ENCODE measurements at regions not wholly inside any gene's neighbourhood (a gene's known extent, or its start where the extent isn't known, plus 50 kb on each side); places are given as distances from the start of the nearest gene placed in this dataset.

DNA sequence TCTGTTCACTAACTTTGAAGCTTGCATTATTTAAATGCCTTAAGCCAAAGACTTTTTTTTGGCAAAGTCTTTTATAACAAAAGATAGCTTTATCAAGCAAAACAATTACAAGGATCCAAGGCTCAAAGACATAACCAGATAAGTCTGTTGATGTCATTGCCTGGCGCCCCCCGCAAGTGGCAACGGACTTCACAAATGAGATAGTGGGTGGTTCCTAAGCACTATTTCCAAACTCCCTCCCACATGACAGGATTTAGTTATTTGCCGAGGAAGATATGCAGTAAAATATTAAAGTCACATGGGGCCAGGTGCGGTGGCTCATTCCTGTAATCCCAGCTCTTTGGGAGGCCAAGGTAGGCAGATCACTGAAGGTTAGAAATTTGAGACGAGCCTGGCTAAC is 194.2 kb upstream of the DDI1 start:
- H3K36me3 ChIP-seq (ENCODE audit: low read depth, low read length): no peaks in the 10 kb centered on the region
- peaks cover 12% of the 10 kb centered on the region for H3K27me3 ChIP-seq (ENCODE audit: low read length)
- no peaks in the 10 kb centered on the region for H3K79me2 ChIP-seq (ENCODE audit: low read length)
- no peak overlapping the region for H3K4me2 ChIP-seq (ENCODE audit: low read length)
- H3K27ac ChIP-seq (ENCODE audit: low read length): no peak overlapping the region
- CTCF ChIA-PET: no interaction called here
- intact Hi-C loops (cut with micrococcal nuclease): no loop called here
- H3K9me3 ChIP-seq (ENCODE audit: low read length): no peaks in the 10 kb centered on the region
- H3K4me1 ChIP-seq (ENCODE audit: insufficient read depth, low read length): no peaks in the 10 kb centered on the region
- DNase-seq: no peak
- BruUV-seq (replicated peaks): no TSS peak
- H3K4me3 ChIP-seq (ENCODE audit: low read length): no peak overlapping the region
- no peaks in the 10 kb centered on the region for H4K20me1 ChIP-seq (ENCODE audit: low read length)
- H3K9me2 ChIP-seq (replicated peaks; ENCODE audit: low read length): no peaks in the 10 kb centered on the region
- H3F3A ChIP-seq (ENCODE audit: low read length, unreplicated experiment): no peaks in the 10 kb centered on the region
- POLR2A ChIA-PET (ENCODE audit: unreplicated experiment): no interaction called here
- no peak overlapping the region for H2AFZ ChIP-seq (ENCODE audit: low read length)
- no peak for ATAC-seq
- H3K9ac ChIP-seq (ENCODE audit: low read length): no peak overlapping the region
- TF ChIP-seq EZH2 (IDR thresholded peaks at IDR 0.05; ENCODE audit: low read length, unreplicated experiment) (no peak), EZH2phosphoT487 (IDR thresholded peaks at IDR 0.05; ENCODE audit: borderline replicate concordance, low read length) (no peak)
- TF ChIP-seq, protein P1, sequence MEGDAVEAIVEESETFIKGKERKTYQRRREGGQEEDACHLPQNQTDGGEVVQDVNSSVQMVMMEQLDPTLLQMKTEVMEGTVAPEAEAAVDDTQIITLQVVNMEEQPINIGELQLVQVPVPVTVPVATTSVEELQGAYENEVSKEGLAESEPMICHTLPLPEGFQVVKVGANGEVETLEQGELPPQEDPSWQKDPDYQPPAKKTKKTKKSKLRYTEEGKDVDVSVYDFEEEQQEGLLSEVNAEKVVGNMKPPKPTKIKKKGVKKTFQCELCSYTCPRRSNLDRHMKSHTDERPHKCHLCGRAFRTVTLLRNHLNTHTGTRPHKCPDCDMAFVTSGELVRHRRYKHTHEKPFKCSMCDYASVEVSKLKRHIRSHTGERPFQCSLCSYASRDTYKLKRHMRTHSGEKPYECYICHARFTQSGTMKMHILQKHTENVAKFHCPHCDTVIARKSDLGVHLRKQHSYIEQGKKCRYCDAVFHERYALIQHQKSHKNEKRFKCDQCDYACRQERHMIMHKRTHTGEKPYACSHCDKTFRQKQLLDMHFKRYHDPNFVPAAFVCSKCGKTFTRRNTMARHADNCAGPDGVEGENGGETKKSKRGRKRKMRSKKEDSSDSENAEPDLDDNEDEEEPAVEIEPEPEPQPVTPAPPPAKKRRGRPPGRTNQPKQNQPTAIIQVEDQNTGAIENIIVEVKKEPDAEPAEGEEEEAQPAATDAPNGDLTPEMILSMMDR (conservative IDR thresholded peaks at IDR 0.05; ENCODE audit: low read depth, low read length): no peak

DNA sequence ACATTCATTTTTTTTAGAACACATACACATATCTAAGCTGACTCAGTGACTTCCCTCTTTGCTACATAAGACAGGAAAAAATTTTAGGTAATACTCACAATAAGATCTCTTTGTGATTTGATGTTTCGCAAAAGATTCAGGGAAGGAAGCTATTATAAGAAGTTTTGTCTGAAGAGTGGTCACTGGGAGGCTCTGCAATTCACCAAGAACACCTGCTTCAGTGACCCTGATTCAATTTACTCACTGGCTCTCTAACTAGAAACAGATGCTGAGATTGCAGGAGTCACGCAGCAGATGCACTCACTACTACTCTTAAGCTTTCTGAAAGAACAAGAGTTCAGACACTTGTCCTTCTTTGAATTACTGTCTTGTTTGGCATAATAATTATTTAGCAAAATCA is 193.6 kb upstream of the DDI1 start:
- POLR2A ChIA-PET (ENCODE audit: unreplicated experiment): interaction anchor here (0.5 kb wide), 1 partner anchor 38 kb away, joined by 4 read pairs; no protein-coding TSS in a partner anchor
- H3K27ac ChIP-seq (ENCODE audit: low read length): no peak overlapping the region
- H3K4me2 ChIP-seq (ENCODE audit: low read length): no peak overlapping the region
- intact Hi-C loops (cut with micrococcal nuclease): no loop called here
- peaks cover 12% of the 10 kb centered on the region for H3K27me3 ChIP-seq (ENCODE audit: low read length)
- H3K9ac ChIP-seq (ENCODE audit: low read length): no peak overlapping the region
- CTCF ChIA-PET: no interaction called here
- H3K79me2 ChIP-seq (ENCODE audit: low read length): no peaks in the 10 kb centered on the region
- no peaks in the 10 kb centered on the region for H3K4me1 ChIP-seq (ENCODE audit: insufficient read depth, low read length)
- no peaks in the 10 kb centered on the region for H4K20me1 ChIP-seq (ENCODE audit: low read length)
- no peak overlapping the region for H2AFZ ChIP-seq (ENCODE audit: low read length)
- H3K9me2 ChIP-seq (replicated peaks; ENCODE audit: low read length): no peaks in the 10 kb centered on the region
- ATAC-seq (no peak), DNase-seq (no peak)
- H3K4me3 ChIP-seq (ENCODE audit: low read length): no peak overlapping the region
- no peaks in the 10 kb centered on the region for H3K9me3 ChIP-seq (ENCODE audit: low read length)
- BruUV-seq (replicated peaks): no TSS peak
- TF ChIP-seq EZH2phosphoT487 (IDR thresholded peaks at IDR 0.05; ENCODE audit: borderline replicate concordance, low read length) (no peak), EZH2 (IDR thresholded peaks at IDR 0.05; ENCODE audit: low read length, unreplicated experiment) (no peak)
- TF ChIP-seq, protein P1 (conservative IDR thresholded peaks at IDR 0.05; ENCODE audit: low read depth, low read length): no peak
- H3K36me3 ChIP-seq (ENCODE audit: low read depth, low read length): no peaks in the 10 kb centered on the region
- H3F3A ChIP-seq (ENCODE audit: low read length, unreplicated experiment): no peaks in the 10 kb centered on the region

DNA sequence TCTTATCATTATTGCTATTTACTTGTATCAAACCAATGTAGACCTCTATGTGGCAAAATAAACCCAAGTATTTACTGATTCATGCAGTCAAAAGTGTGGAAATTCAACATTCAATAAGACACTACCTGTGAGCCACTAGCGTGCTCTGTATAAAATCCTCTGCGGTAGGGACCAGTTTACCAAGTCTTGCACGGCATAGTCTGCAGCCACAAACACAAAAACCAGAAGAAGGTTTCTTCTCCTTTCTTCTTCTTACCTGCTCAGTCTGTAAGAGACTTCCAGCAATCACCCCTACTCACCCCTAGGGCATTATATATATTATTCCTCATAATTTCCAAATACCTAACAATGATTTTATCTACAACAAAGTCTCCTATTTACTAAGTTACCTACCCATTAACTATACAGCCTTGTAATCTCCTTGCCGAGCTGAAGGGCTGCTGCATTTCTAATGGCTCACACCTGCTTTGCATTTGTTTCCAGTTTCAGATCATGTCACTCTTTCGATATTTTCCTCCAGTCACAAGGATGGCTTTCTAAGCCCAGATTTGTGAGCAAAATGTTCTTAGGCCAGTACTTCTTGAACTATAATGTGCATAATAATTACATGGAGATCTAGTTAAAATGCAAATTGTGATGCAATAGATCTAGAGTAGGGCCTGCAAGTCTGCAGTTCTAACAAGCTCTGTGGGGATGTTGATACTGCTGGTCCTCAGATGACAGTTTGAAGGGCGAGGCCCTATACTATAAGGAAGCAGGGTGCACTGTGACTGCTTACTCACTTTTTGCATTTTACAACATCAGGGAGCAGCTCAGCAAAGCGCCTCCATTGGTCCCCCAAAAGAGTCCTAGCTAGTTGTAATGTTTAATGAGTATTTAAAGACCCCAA is 191.9 kb upstream of the DDI1 start:
- intact Hi-C loops (cut with micrococcal nuclease): no loop called here
- TF ChIP-seq EZH2 (IDR thresholded peaks at IDR 0.05; ENCODE audit: low read length, unreplicated experiment) (no peak), EZH2phosphoT487 (IDR thresholded peaks at IDR 0.05; ENCODE audit: borderline replicate concordance, low read length) (no peak)
- TF ChIP-seq, protein P1 (conservative IDR thresholded peaks at IDR 0.05; ENCODE audit: low read depth, low read length): no peak
- POLR2A ChIA-PET (ENCODE audit: unreplicated experiment): no interaction called here
- no peaks in the 10 kb centered on the region for H3K79me2 ChIP-seq (ENCODE audit: low read length)
- H3K9me3 ChIP-seq (ENCODE audit: low read length): no peaks in the 10 kb centered on the region
- no peak for ATAC-seq
- no peaks in the 10 kb centered on the region for H4K20me1 ChIP-seq (ENCODE audit: low read length)
- DNase-seq: no peak
- no peaks in the 10 kb centered on the region for H3F3A ChIP-seq (ENCODE audit: low read length, unreplicated experiment)
- no peaks in the 10 kb centered on the region for H3K9me2 ChIP-seq (replicated peaks; ENCODE audit: low read length)
- H3K4me1 ChIP-seq (ENCODE audit: insufficient read depth, low read length): no peaks in the 10 kb centered on the region
- CTCF ChIA-PET: interaction anchor here (0.6 kb wide), 1 partner anchor 145 kb away, joined by 3 read pairs; no protein-coding TSS in a partner anchor
- H3K27me3 ChIP-seq (ENCODE audit: low read length): peaks cover 18% of the 10 kb centered on the region
- no peak overlapping the region for H2AFZ ChIP-seq (ENCODE audit: low read length)
- no peak overlapping the region for H3K27ac ChIP-seq (ENCODE audit: low read length)
- no peak overlapping the region for H3K9ac ChIP-seq (ENCODE audit: low read length)
- H3K4me2 ChIP-seq (ENCODE audit: low read length): no peak overlapping the region
- H3K36me3 ChIP-seq (ENCODE audit: low read depth, low read length): no peaks in the 10 kb centered on the region
- H3K4me3 ChIP-seq (ENCODE audit: low read length): no peak overlapping the region
- no TSS peak for BruUV-seq (replicated peaks)
